ENCODE measurements at regions not wholly inside any gene's neighbourhood (a gene's known extent, or its start where the extent isn't known, plus 50 kb on each side); places are given as distances from the start of the nearest gene placed in this dataset.
"Not testable (repeated sequence)": the region's sequence is repeated elsewhere in the genome, so short reads cannot be mapped to it uniquely, and the experiment has no call there.

GRCh38 chr4:27888505-27888904, 1027.9 kb downstream of the STIM2 start:
- no peak for DNase-seq

- no peak for DNase-seq
These were observed 1034.3 kb downstream of the STIM2 start for GRCh38 chr4:27894951-27895350.

DNA sequence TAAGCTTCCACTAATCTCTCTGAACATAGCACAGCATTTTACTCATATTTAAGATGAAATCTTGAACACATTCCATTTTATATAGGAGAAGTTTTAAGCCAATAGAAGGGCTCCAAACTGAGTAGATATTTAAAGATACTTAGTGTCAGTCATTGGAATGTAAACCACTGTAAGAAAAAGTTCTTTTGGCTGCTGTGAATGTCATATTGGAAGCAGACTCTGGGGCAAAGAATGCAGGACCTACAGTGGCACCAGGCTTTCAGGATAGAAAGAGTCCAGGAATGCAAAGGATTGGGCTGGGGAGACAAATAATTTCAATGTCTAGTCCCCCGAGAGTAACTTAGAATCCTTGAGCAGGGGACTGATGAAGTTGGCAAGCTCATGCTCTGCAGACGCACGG, 1047.7 kb downstream of the STIM2 start:
- DNase-seq: no peak

- DNase-seq: no peak
These were observed 1049.6 kb downstream of the STIM2 start for GRCh38 chr4:27910227-27910626.

DNA sequence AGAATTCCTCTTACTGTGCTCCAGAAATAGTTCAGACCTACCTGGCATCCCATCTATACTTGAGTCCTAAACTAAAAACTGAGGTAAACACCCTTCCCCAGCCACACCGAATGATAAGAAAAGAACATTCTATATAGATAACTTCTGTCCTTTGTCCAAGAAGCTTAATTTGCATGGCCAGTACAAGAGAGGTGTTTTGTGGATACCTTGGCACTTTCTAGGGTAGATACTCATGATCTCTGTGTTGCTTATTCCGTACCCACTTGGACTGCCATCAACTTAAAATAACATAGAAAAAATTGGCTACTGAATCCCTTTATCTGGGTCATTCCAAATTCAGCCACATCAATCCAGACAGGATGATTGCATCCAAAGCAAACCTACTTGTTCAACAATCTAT, 1050.4 kb downstream of the STIM2 start:
- DNase-seq: no peak

GRCh38 chr4:27913738-27914137, 1053.1 kb downstream of the STIM2 start:
- no peak for DNase-seq

- DNase-seq: no peak
These were observed 1055.2 kb downstream of the STIM2 start for GRCh38 chr4:27915822-27916221.

- DNase-seq: no peak
These were observed 1056.0 kb downstream of the STIM2 start for GRCh38 chr4:27916452-27917184.

DNA sequence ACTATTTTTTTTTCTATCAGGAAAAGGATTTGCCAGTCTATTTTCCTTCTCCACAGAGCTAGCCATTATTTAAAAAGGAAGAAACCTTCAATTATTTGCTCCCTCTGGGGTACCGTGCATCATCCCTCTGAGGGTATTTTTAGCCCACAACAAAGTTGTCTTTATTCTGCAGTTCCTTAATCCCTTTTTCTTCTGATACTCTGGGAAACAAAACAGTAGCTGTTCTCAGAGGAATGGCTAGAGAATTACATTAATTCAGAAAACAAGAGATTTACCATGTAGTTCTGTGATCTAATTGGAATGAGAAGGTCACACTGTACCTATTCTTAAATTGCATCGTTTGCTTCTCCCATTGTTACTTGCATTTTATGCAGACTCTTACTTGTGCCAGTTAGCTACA, 1056.7 kb downstream of the STIM2 start:
- no peak for DNase-seq

GRCh38 chr4:27921231-27921630, 1060.6 kb downstream of the STIM2 start:
- DNase-seq: no peak

DNA sequence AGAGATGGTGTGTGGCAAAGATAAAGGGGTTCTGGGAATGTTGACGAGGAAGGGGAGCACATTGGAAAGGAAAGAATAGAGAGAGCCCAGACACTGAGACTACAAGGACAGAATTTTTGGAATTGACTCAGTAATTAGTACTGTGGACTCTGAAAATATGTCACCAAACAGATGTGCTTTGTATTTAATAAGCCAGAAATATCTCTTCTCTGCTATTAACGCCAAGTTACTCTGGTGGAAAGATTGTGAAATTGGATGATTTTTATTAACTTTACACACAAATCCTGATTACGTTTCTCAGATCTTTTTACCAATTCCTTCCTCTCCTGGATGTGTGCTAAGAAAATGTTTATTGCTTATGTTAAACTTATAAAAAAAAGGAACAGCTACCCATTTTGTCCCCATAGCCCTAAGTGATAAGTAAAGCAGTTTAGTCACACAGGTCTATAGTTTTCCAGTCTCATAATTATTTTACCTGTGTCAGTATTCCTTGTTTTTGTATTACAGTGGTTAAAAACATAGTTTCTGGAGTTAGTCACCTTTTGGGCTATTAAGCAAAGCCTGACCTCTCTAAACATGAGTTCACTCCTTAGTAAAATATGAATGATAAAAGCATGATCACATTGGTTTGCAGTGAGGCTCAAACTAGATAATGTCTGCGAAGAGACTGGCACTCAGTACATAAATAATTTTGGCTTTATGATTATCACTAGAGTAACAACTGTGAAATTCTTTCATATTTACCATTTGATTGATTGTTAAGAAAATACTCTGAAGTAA, 1068.3 kb downstream of the STIM2 start:
- DNase-seq: no peak

DNA sequence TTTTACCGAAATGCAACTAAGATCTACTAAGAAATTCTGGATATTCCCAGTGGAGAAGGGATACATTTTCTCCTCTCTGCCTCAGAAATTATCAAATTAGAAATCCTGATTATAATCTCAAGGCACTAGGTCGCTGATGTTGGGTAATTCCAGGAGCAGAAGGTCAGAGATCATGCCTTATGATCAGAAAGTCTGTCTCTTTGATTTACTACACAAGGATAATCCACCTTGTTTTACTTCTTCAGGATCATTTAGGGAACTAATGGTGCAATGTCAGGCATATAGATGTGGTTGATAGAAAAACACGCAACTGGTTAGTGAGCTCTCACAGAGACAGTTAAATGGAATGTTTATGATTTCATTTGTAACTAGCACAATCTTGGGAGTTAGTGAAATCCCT, 1069.7 kb downstream of the STIM2 start:
- DNase-seq: no peak

- DNase-seq: no peak
These were observed 1070.3 kb downstream of the STIM2 start for GRCh38 chr4:27930976-27931375.

GRCh38 chr4:27931584-27931983, 1070.9 kb downstream of the STIM2 start:
- no peak for DNase-seq

- DNase-seq: no peak
These were observed 1074.2 kb downstream of the STIM2 start for GRCh38 chr4:27934871-27935270.

DNA sequence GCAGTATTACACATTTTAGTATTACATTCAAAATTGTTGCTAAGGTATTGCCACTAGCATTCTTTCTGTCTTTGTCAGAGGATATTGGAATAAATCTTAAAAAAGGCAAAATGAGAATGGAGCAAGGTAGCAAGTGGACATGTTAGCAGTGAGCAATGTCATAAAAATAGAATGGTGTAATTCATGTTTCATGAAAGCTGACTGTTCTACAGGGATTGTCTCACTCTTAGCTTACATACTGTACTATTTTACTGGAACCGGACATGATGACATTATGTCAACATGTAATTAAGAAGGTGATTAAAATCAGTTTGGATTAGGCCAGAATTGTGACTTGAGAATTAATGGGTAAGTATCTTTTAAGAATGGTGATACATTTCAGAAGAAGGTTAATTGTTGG, 1086.2 kb downstream of the STIM2 start:
- no peak for DNase-seq

DNA sequence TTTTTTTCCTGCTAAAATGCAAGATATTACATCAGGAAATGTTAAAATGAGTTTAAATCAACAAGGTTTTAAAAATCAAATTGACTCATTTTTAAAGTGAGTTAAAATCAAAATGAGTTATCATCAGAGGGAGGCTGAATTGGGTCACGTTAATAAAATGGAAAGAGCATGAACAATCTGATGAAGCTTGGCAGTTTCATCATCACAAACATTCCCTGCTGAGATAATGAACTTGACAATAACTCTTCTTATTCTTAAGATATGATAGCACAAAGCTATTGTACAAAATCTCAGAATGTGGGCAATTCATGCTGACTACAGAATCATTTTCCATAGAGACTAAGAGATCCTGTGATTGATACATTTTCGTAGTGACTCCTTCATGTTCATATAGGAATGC, 1086.7 kb downstream of the STIM2 start:
- DNase-seq: no peak

DNA sequence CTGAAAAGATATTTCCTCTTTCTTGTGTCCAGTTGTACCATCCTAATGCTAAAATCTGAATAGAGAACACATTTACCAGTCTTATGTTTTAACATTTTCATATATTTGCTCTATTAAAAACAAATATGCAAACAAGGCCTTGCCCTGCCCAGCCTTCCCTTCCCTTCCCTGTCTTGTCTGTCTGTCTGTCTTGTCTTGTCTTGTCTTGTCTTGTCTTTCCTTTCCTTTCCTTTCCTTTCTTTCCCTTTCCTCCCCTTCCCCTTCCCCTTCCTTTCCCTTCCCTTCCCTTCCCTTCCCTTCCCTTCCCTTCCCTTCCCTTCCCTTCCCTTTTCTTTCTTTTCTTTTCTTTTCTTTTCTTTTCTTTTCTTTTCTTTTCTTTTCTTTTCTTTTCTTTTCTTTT, 1103.5 kb downstream of the STIM2 start:
- DNase-seq: no peak

DNA sequence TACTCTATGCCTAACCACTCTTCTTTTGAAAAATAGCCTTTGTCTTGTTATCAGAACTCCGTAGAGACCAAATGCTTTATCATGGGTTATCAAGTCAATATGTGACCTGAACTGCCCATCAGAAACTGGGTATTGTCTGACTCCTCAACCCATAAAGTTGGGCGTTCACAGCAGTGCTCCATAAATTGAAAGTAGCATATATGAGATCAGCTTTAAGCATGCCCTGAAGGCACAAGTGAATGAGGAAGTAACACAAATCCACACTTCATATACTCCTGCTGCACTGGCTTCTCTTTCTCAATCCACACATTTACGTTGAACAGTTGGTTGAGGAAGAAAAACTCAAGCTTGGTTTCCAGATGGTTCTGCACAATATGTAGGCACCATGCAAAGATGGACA, 1106.0 kb downstream of the STIM2 start:
- DNase-seq: no peak

- DNase-seq: no peak
These were observed 1112.4 kb downstream of the STIM2 start for GRCh38 chr4:27973056-27973455.

DNA sequence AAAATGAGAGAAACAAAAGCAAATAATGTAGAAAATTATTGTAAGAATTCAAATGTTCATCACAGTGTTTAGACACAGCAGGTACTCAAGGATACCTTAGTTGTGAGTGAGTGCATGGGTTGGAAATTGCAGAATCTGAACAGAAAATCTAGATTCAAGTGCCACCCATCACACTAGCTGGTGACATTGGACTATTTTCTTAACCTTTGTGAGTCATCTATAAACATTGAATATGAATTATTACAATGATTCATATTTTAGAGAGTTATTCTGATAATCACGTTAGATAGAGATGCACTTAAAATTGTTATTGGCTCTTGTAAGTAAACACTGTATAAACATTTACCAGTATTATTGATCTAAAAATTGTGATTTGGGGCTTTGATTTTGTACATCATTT, 1113.1 kb downstream of the STIM2 start:
- DNase-seq: no peak

GRCh38 chr4:27974339-27974738, 1113.7 kb downstream of the STIM2 start:
- DNase-seq: no peak

DNA sequence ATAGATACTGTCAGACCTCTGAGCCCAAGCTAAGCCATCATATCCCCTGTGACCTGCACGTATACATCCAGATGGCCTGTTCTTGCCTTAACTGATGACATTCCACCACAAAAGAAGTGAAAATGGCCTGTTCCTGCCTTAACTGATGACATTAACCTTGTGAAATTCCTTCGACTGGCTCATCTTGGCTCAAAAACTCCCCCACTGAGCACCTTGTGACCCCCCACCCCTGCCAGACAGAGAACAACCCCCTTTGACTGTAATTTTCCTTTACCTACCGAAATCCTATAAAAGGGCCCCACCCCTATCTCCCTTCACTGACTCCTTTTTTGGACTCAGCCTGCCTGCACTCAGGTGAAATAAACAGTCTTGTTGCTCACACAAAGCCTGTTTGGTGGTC, 1114.2 kb downstream of the STIM2 start:
- not testable (repeated sequence) for DNase-seq

- DNase-seq: not testable (repeated sequence)
These were observed 1117.9 kb downstream of the STIM2 start for GRCh38 chr4:27978427-27979109.
